GM12875 (cell line): ENCODE measurements at regions not wholly inside any gene's neighbourhood (a gene's known extent, or its start where the extent isn't known, plus 50 kb on each side); places are given as distances from the start of the nearest gene placed in this dataset.

Experiments
- H3K4me3 ChIP-seq: one replicate; pipeline ENCODE4 v1.5.1; 2011; ENCODE audit warnings: low read depth, low read length, control low read depth
- CTCF ChIP-seq: IDR thresholded peaks from 2 replicates; pipeline ENCODE4 v1.5.1; 2011; ENCODE audit warnings: low read depth, mild to moderate bottlenecking, control low read depth, inconsistent platforms, low read length, moderate library complexity, borderline replicate concordance; ENCODE audit not compliant: insufficient read depth

- TF ChIP-seq CTCF: no peak
- no peak overlapping the region for H3K4me3 ChIP-seq
Observed at GRCh38 chr4:133714211-133714610, 487.4 kb downstream of the PABPC4L start.

- TF ChIP-seq CTCF: no peak
- H3K4me3 ChIP-seq: no peak overlapping the region
Observed at GRCh38 chr4:133713340-133713739, 488.2 kb downstream of the PABPC4L start.

- TF ChIP-seq CTCF: no peak
- H3K4me3 ChIP-seq: no peak overlapping the region
Observed at GRCh38 chr4:133711817-133712216, 489.8 kb downstream of the PABPC4L start.

GRCh38 chr4:133694416-133694815 is 507.2 kb downstream of the PABPC4L start:
- no peak for TF ChIP-seq CTCF
- H3K4me3 ChIP-seq: no peak overlapping the region

GRCh38 chr4:133683967-133684366 is 517.6 kb downstream of the PABPC4L start:
- no peak for TF ChIP-seq CTCF
- H3K4me3 ChIP-seq: no peak overlapping the region

- TF ChIP-seq CTCF: no peak
Observed at GRCh38 chr4:133668061-133668851, 519.2 kb downstream of the PCDH10 start.

GRCh38 chr4:133647206-133647605 is 498.1 kb downstream of the PCDH10 start:
- H3K4me3 ChIP-seq: no peak overlapping the region
- TF ChIP-seq CTCF: no peak

More at GRCh38 chr4:133668061-133668851, 519.2 kb downstream of the PCDH10 start:
- no peak overlapping the region for H3K4me3 ChIP-seq
